NT2/D1 (cell line): ENCODE measurements at regions not wholly inside any gene's neighbourhood (a gene's known extent, or its start where the extent isn't known, plus 50 kb on each side); places are given as distances from the start of the nearest gene placed in this dataset.

ENCODE experiments used
- DNase-seq: peaks from one replicate; pipeline ENCODE4 v3.0.0-alpha.2; 2011; ENCODE audit warnings: low read depth, low spot score
- H3K27me3 ChIP-seq: 2 replicates; pipeline ENCODE4 v1.6.0; 2011; ENCODE audit warnings: mild to moderate bottlenecking; ENCODE audit not compliant: insufficient read length, insufficient read depth
- H3K36me3 ChIP-seq: 2 replicates; pipeline ENCODE4 v1.6.1; 2011; ENCODE audit warnings: mild to moderate bottlenecking, low read length, mixed read lengths; ENCODE audit not compliant: insufficient read depth, insufficient read length
- H3K4me1 ChIP-seq: 2 replicates; pipeline ENCODE4 v1.5.1; 2011; ENCODE audit not compliant: insufficient read depth, insufficient read length
- H3K4me3 ChIP-seq: 2 replicates; pipeline ENCODE4 v1.5.1; 2011; ENCODE audit warnings: low read depth; ENCODE audit not compliant: insufficient read length
- H3K9ac ChIP-seq: 2 replicates; pipeline ENCODE4 v1.6.0; 2011; ENCODE audit warnings: low read depth; ENCODE audit not compliant: insufficient read length
- H3K9me3 ChIP-seq: 2 replicates; pipeline ENCODE4 v1.5.1; 2011; ENCODE audit warnings: mild to moderate bottlenecking, low read length; ENCODE audit not compliant: insufficient read depth
- SUZ12 ChIP-seq: IDR thresholded peaks from 2 replicates; pipeline ENCODE4 v1.6.1; 2011; ENCODE audit not compliant: insufficient read length, insufficient read depth; ENCODE audit errors: extremely low read depth
- YY1 ChIP-seq: IDR thresholded peaks from 2 replicates; pipeline ENCODE4 v1.6.1; 2011; ENCODE audit not compliant: insufficient read length, insufficient read depth
- ZNF274 ChIP-seq: IDR thresholded peaks from 2 replicates; pipeline ENCODE4 v1.6.1; 2011; ENCODE audit warnings: mild to moderate bottlenecking, low read depth, low read length

- Histone ChIP-seq H3K4me3 (no peak overlapping the region), H3K9me3 (no peaks in the 10 kb centered on the region), H3K27me3 (no peaks in the 10 kb centered on the region), H3K4me1 (peaks cover 3% of the 10 kb centered on the region), H3K36me3 (no peaks in the 10 kb centered on the region), H3K9ac (no peak overlapping the region)
- DNase-seq = no peak
- no peak for TF ChIP-seq YY1
- no peak for TF ChIP-seq SUZ12
- no peak for TF ChIP-seq ZNF274
Measured at GRCh38 chr6:167569041-167569805, 244.3 kb downstream of the TTLL2 start.

- Histone ChIP-seq H3K9ac (no peak overlapping the region), H3K9me3 (no peaks in the 10 kb centered on the region), H3K4me1 (peaks cover 3% of the 10 kb centered on the region), H3K4me3 (no peak overlapping the region), H3K27me3 (no peaks in the 10 kb centered on the region), H3K36me3 (no peaks in the 10 kb centered on the region)
- no peak for TF ChIP-seq SUZ12
- no peak for DNase-seq
Measured at GRCh38 chr6:167569879-167570278, 245.0 kb downstream of the TTLL2 start.

GRCh38 chr6:167570460-167571400 lies 245.8 kb downstream of the TTLL2 start:
- H3K9me3 ChIP-seq = no peaks in the 10 kb centered on the region
- no peak overlapping the region for H3K4me3 ChIP-seq
- H3K27me3 ChIP-seq = no peaks in the 10 kb centered on the region
- DNase-seq = no peak
- TF ChIP-seq YY1 (no peak), SUZ12 (no peak), ZNF274 (no peak)
- H3K4me1 ChIP-seq = peaks cover 3% of the 10 kb centered on the region
- H3K9ac ChIP-seq = no peak overlapping the region
- no peaks in the 10 kb centered on the region for H3K36me3 ChIP-seq

- no peaks in the 10 kb centered on the region for H3K4me1 ChIP-seq
- TF ChIP-seq SUZ12 (no peak), YY1 (no peak), ZNF274 (no peak)
- no peaks in the 10 kb centered on the region for H3K9me3 ChIP-seq
- no peak for DNase-seq
- no peak overlapping the region for H3K4me3 ChIP-seq
- no peak overlapping the region for H3K9ac ChIP-seq
- H3K27me3 ChIP-seq = no peaks in the 10 kb centered on the region
- no peaks in the 10 kb centered on the region for H3K36me3 ChIP-seq
Measured at GRCh38 chr6:167571550-167571949, 246.7 kb downstream of the TTLL2 start.

- H3K27me3 ChIP-seq = no peaks in the 10 kb centered on the region
- no peaks in the 10 kb centered on the region for H3K9me3 ChIP-seq
- no peaks in the 10 kb centered on the region for H3K4me1 ChIP-seq
- no peak for TF ChIP-seq ZNF274
- no peak for TF ChIP-seq YY1
- TF ChIP-seq SUZ12 = no peak
- H3K4me3 ChIP-seq = no peak overlapping the region
- H3K36me3 ChIP-seq = no peaks in the 10 kb centered on the region
- no peak for DNase-seq
- no peak overlapping the region for H3K9ac ChIP-seq
Measured at GRCh38 chr6:167572106-167572505, 247.2 kb downstream of the TTLL2 start.

GRCh38 chr6:167572841-167573271 lies 248.0 kb downstream of the TTLL2 start:
- DNase-seq = no peak
- Histone ChIP-seq H3K4me1 (no peaks in the 10 kb centered on the region), H3K9ac (no peak overlapping the region)

GRCh38 chr6:167573461-167574215 lies 248.8 kb downstream of the TTLL2 start:
- H3K4me3 ChIP-seq = no peak overlapping the region
- no peaks in the 10 kb centered on the region for H3K27me3 ChIP-seq
- no peaks in the 10 kb centered on the region for H3K36me3 ChIP-seq
- H3K9ac ChIP-seq = no peak overlapping the region
- H3K4me1 ChIP-seq = no peaks in the 10 kb centered on the region
- DNase-seq = no peak
- TF ChIP-seq SUZ12 (no peak), YY1 (no peak), ZNF274 (no peak)
- no peaks in the 10 kb centered on the region for H3K9me3 ChIP-seq

More at GRCh38 chr6:167572841-167573271, 248.0 kb downstream of the TTLL2 start:
- Histone ChIP-seq H3K9me3 (no peaks in the 10 kb centered on the region), H3K27me3 (no peaks in the 10 kb centered on the region), H3K4me3 (no peak overlapping the region), H3K36me3 (no peaks in the 10 kb centered on the region)
- TF ChIP-seq YY1 (no peak), SUZ12 (no peak), ZNF274 (no peak)
